ENCODE measurements at regions not wholly inside any gene's neighbourhood (a gene's known extent, or its start where the extent isn't known, plus 50 kb on each side); places are given as distances from the start of the nearest gene placed in this dataset.

- TF ChIP-seq CREB5 (CRISPR knock-in tag; IDR thresholded peaks at IDR 0.05; ENCODE audit: low read depth), result no peak
- TF ChIP-seq ZC3H10 (CRISPR knock-in tag; IDR thresholded peaks at IDR 0.05), result no peak
- TF ChIP-seq TOX (CRISPR knock-in tag; IDR thresholded peaks at IDR 0.05; ENCODE audit: borderline replicate concordance), result no peak
Measured at GRCh38 chr6:99185525-99185924, 163.9 kb downstream of the FAXC start.

Data from SK-N-SH treated with all-trans-retinoic acid at 6 μM for 48 hours (cell line).